ENCODE measurements at regions not wholly inside any gene's neighbourhood (a gene's known extent, or its start where the extent isn't known, plus 50 kb on each side); places are given as distances from the start of the nearest gene placed in this dataset.

DNA sequence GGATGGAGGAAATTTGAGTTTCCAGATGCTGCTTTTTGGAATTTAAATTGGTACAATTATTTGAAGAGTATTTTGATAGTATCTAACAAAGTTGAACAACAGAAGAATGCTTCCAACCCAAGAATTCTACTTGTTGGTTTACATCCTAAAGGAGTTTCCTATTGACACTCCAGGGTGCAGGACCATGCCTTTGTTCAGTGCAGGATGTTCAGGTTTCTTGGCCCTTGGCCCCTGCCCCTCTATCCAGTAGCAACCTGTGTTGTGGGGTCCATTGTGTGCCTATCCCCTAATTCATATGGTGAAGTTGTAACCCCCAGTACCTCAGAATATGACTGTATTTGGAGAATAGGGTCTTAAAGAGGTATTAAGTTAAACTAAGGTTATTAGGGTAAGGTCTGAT is 750.0 kb upstream of the ZNF608 start:
- no peak for DNase-seq (ENCODE audit: low spot score)
- no peak overlapping the region for H3K9ac ChIP-seq (ENCODE audit: low read depth in 1 of 2, low read length in 2 of 2)
- H3K27me3 ChIP-seq (ENCODE audit: control insufficient read depth in 4 of 4, insufficient read depth in 4 of 4, low read length in 3 of 4): no peaks in the 10 kb centered on the region
- no peaks in the 10 kb centered on the region for H3K4me1 ChIP-seq (ENCODE audit: control insufficient read depth in 4 of 4, insufficient read depth in 4 of 4, low read length in 3 of 4)
- H3K9me3 ChIP-seq (ENCODE audit: control insufficient read depth in 4 of 4, low read length in 3 of 4): peaks cover 0 to 11% (median 5%) of the 10 kb centered on the region in 4 donors
- H3K36me3 ChIP-seq (ENCODE audit: control insufficient read depth in 4 of 4, insufficient read depth in 3 of 4, low read depth in 1 of 4, low read length in 3 of 4): no peaks in the 10 kb centered on the region
- H3K4me3 ChIP-seq (ENCODE audit: low read depth in 1 of 3, low read length in 3 of 3): no peak overlapping the region
- TF ChIP-seq, protein P1, sequence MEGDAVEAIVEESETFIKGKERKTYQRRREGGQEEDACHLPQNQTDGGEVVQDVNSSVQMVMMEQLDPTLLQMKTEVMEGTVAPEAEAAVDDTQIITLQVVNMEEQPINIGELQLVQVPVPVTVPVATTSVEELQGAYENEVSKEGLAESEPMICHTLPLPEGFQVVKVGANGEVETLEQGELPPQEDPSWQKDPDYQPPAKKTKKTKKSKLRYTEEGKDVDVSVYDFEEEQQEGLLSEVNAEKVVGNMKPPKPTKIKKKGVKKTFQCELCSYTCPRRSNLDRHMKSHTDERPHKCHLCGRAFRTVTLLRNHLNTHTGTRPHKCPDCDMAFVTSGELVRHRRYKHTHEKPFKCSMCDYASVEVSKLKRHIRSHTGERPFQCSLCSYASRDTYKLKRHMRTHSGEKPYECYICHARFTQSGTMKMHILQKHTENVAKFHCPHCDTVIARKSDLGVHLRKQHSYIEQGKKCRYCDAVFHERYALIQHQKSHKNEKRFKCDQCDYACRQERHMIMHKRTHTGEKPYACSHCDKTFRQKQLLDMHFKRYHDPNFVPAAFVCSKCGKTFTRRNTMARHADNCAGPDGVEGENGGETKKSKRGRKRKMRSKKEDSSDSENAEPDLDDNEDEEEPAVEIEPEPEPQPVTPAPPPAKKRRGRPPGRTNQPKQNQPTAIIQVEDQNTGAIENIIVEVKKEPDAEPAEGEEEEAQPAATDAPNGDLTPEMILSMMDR (IDR thresholded peaks at IDR 0.05; ENCODE audit: low read depth, low read length, missing input control): no peak
- TF ChIP-seq, protein P2, sequence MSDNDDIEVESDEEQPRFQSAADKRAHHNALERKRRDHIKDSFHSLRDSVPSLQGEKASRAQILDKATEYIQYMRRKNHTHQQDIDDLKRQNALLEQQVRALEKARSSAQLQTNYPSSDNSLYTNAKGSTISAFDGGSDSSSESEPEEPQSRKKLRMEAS (IDR thresholded peaks at IDR 0.05): no peak
- TF ChIP-seq RXRA (IDR thresholded peaks at IDR 0.05) (no peak), HNF4A (conservative IDR thresholded peaks at IDR 0.05) (no peak), FOXA2 (IDR thresholded peaks at IDR 0.05) (no peak), JUND (IDR thresholded peaks at IDR 0.05) (no peak), GABPA (IDR thresholded peaks at IDR 0.05 in 1 of 2, conservative IDR thresholded peaks at IDR 0.05 in 1 of 2) (no peak), YY1 (IDR thresholded peaks at IDR 0.05) (no peak)
- TF ChIP-seq, protein P3, sequence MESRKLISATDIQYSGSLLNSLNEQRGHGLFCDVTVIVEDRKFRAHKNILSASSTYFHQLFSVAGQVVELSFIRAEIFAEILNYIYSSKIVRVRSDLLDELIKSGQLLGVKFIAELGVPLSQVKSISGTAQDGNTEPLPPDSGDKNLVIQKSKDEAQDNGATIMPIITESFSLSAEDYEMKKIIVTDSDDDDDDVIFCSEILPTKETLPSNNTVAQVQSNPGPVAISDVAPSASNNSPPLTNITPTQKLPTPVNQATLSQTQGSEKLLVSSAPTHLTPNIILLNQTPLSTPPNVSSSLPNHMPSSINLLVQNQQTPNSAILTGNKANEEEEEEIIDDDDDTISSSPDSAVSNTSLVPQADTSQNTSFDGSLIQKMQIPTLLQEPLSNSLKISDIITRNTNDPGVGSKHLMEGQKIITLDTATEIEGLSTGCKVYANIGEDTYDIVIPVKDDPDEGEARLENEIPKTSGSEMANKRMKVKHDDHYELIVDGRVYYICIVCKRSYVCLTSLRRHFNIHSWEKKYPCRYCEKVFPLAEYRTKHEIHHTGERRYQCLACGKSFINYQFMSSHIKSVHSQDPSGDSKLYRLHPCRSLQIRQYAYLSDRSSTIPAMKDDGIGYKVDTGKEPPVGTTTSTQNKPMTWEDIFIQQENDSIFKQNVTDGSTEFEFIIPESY (IDR thresholded peaks at IDR 0.05): no peak
- H3K27ac ChIP-seq (ENCODE audit: low read depth in 1 of 2, low read length in 2 of 2): no peak overlapping the region

DNA sequence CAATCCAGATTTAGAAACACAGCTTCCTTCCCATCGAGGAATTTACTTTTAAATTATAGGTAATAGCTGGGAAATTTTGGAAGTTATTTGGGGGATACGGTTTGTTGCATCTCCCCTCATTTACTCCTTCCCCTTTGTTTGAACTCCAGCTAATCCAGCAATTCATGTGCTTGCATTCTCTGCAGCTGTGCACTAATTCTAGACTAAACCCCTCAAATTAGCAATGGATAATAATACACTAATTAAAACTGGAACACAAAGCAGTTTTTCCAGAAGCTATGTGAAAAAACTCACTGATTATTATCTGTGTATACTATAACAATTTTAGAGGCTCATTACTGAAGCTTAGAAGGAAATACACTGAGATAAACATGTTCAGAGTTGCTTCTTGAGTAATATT is 751.2 kb upstream of the ZNF608 start:
- Histone ChIP-seq H3K36me3 (ENCODE audit: control insufficient read depth in 4 of 4, insufficient read depth in 3 of 4, low read depth in 1 of 4, low read length in 3 of 4) (no peaks in the 10 kb centered on the region), H3K4me3 (ENCODE audit: low read depth in 1 of 3, low read length in 3 of 3) (no peak overlapping the region), H3K9me3 (ENCODE audit: control insufficient read depth in 4 of 4, low read length in 3 of 4) (peaks cover 0 to 11% (median 5%) of the 10 kb centered on the region in 4 donors), H3K27me3 (ENCODE audit: control insufficient read depth in 4 of 4, insufficient read depth in 4 of 4, low read length in 3 of 4) (no peaks in the 10 kb centered on the region), H3K9ac (ENCODE audit: low read depth in 1 of 2, low read length in 2 of 2) (no peak overlapping the region), H3K27ac (ENCODE audit: low read depth in 1 of 2, low read length in 2 of 2) (no peak overlapping the region), H3K4me1 (ENCODE audit: control insufficient read depth in 4 of 4, insufficient read depth in 4 of 4, low read length in 3 of 4) (no peaks in the 10 kb centered on the region)
- TF ChIP-seq, protein P4, sequence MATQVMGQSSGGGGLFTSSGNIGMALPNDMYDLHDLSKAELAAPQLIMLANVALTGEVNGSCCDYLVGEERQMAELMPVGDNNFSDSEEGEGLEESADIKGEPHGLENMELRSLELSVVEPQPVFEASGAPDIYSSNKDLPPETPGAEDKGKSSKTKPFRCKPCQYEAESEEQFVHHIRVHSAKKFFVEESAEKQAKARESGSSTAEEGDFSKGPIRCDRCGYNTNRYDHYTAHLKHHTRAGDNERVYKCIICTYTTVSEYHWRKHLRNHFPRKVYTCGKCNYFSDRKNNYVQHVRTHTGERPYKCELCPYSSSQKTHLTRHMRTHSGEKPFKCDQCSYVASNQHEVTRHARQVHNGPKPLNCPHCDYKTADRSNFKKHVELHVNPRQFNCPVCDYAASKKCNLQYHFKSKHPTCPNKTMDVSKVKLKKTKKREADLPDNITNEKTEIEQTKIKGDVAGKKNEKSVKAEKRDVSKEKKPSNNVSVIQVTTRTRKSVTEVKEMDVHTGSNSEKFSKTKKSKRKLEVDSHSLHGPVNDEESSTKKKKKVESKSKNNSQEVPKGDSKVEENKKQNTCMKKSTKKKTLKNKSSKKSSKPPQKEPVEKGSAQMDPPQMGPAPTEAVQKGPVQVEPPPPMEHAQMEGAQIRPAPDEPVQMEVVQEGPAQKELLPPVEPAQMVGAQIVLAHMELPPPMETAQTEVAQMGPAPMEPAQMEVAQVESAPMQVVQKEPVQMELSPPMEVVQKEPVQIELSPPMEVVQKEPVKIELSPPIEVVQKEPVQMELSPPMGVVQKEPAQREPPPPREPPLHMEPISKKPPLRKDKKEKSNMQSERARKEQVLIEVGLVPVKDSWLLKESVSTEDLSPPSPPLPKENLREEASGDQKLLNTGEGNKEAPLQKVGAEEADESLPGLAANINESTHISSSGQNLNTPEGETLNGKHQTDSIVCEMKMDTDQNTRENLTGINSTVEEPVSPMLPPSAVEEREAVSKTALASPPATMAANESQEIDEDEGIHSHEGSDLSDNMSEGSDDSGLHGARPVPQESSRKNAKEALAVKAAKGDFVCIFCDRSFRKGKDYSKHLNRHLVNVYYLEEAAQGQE (IDR thresholded peaks at IDR 0.05): no peak
- TF ChIP-seq HNF4A (conservative IDR thresholded peaks at IDR 0.05) (no peak), NR2F2 (IDR thresholded peaks at IDR 0.05) (no peak), EGR1 (IDR thresholded peaks at IDR 0.05; ENCODE audit: low read depth in 2 of 2) (no peak), RAD21 (IDR thresholded peaks at IDR 0.05) (no peak), SP1 (IDR thresholded peaks at IDR 0.05) (no peak), FOXA2 (IDR thresholded peaks at IDR 0.05) (no peak), JUND (IDR thresholded peaks at IDR 0.05) (no peak), TAF1 (conservative IDR thresholded peaks at IDR 0.05) (no peak), HNF4G (IDR thresholded peaks at IDR 0.05) (no peak)
- TF ChIP-seq, protein P1 (IDR thresholded peaks at IDR 0.05; ENCODE audit: low read depth, low read length, missing input control): no peak
- TF ChIP-seq, protein P2 (IDR thresholded peaks at IDR 0.05): no peak
- WGBS: 75% methylated on average over 2 of the region's 2 CpGs
- DNase-seq (ENCODE audit: low spot score): no peak

All from liver (tissue), 8 donors.